Smooth muscle cell (in vitro differentiated cells): ENCODE measurements at regions not wholly inside any gene's neighbourhood (a gene's known extent, or its start where the extent isn't known, plus 50 kb on each side); places are given as distances from the start of the nearest gene placed in this dataset.

Experiments used
- DNase-seq: peaks from one replicate; lab custom pipeline; 2025; ENCODE audit not compliant: unreplicated experiment; lab: John Stamatoyannopoulos, UW
- H2AFZ ChIP-seq: fragments of 200-600 bp; sonication (generic); 2 replicates; pipeline ENCODE4 v1.6.0; 2016; ENCODE audit warnings: antibody characterized with exemption, low read depth, mild to moderate bottlenecking
- H3F3A ChIP-seq: fragments of 200-600 bp; sonication (generic); 2 replicates; pipeline ENCODE4 v1.6.0; 2017; ENCODE audit warnings: antibody characterized with exemption, low read depth
- H3K27ac ChIP-seq: fragments of 200-600 bp; sonication (generic); 2 replicates; pipeline ENCODE4 v1.5.1; 2016; ENCODE audit warnings: low read depth, mild to moderate bottlenecking
- H3K27me3 ChIP-seq: fragments of 200-600 bp; sonication (generic); 2 replicates; pipeline ENCODE4 v1.6.1; 2016; ENCODE audit warnings: low read depth, mild to moderate bottlenecking
- H3K36me3 ChIP-seq: fragments of 200-600 bp; sonication (generic); 2 replicates; pipeline ENCODE4 v1.5.1; 2016; ENCODE audit warnings: low read depth
- H3K4me1 ChIP-seq: fragments of 200-600 bp; sonication (generic); 2 replicates; pipeline ENCODE4 v1.5.1; 2016; ENCODE audit warnings: low read depth
- H3K4me2 ChIP-seq: fragments of 200-600 bp; sonication (generic); 2 replicates; pipeline ENCODE4 v1.6.0; 2016; ENCODE audit warnings: mild to moderate bottlenecking
- H3K4me3 ChIP-seq: fragments of 200-600 bp; sonication (generic); 2 replicates; pipeline ENCODE4 v1.5.1; 2016; ENCODE audit warnings: mild to moderate bottlenecking
- H3K79me2 ChIP-seq: fragments of 200-600 bp; sonication (generic); 2 replicates; pipeline ENCODE4 v1.6.0; 2016; ENCODE audit warnings: low read depth, mild to moderate bottlenecking
- H3K9ac ChIP-seq: fragments of 200-600 bp; sonication (generic); 2 replicates; pipeline ENCODE4 v1.6.0; 2016; ENCODE audit warnings: low read depth
- H3K9me3 ChIP-seq: fragments of 200-600 bp; sonication (generic); replicated peaks from 2 replicates; pipeline ENCODE4 v1.5.1; 2016; ENCODE audit warnings: low read depth
- H4K20me1 ChIP-seq: fragments of 200-600 bp; sonication (generic); 2 replicates; pipeline ENCODE4 v1.6.0; 2016; ENCODE audit warnings: low read depth
- CTCF ChIP-seq: fragments of 200-600 bp; sonication (generic); IDR thresholded peaks from 2 replicates; pipeline ENCODE4 v1.5.1; 2017; ENCODE audit warnings: borderline replicate concordance, mild to moderate bottlenecking, antibody characterized with exemption; ENCODE audit not compliant: insufficient read depth, poor library complexity, severe bottlenecking
- WGBS: methylation state at CpG from one replicate; pipeline ENCODE4 v1.1.7; 2016; ENCODE audit warnings: low lambda C conversion rate; 5-methylcytosine and 5-hydroxymethylcytosine counted together

- H3K27me3 ChIP-seq = no peaks in the 10 kb centered on the region
- DNase-seq = no peak
- no peaks in the 10 kb centered on the region for H3K36me3 ChIP-seq
- no peak for TF ChIP-seq CTCF
- no peaks in the 10 kb centered on the region for H3K79me2 ChIP-seq
- no peaks in the 10 kb centered on the region for H3K4me1 ChIP-seq
- H3K4me2 ChIP-seq = no peak overlapping the region
- no peak overlapping the region for H3K4me3 ChIP-seq
- no peak overlapping the region for H3K9ac ChIP-seq
- H4K20me1 ChIP-seq = no peaks in the 10 kb centered on the region
- no peaks in the 10 kb centered on the region for H3K9me3 ChIP-seq
- 94% methylated on average over 3 of the region's 3 CpGs for WGBS
- H2AFZ ChIP-seq = no peak overlapping the region
- H3K27ac ChIP-seq = no peak overlapping the region
- H3F3A ChIP-seq = no peaks in the 10 kb centered on the region
These were observed 672.6 kb upstream of the CDH18 start for GRCh38 chr5:20660588-20660987.

GRCh38 chr5:20656262-20656661 lies 668.3 kb upstream of the CDH18 start:
- Histone ChIP-seq H3K4me2 (no peak overlapping the region), H3K36me3 (no peaks in the 10 kb centered on the region), H3K27ac (no peak overlapping the region), H3K9me3 (no peaks in the 10 kb centered on the region), H3K79me2 (no peaks in the 10 kb centered on the region), H3K9ac (no peak overlapping the region), H4K20me1 (no peaks in the 10 kb centered on the region), H3K4me3 (no peak overlapping the region), H2AFZ (no peak overlapping the region), H3F3A (no peaks in the 10 kb centered on the region), H3K27me3 (no peaks in the 10 kb centered on the region), H3K4me1 (no peaks in the 10 kb centered on the region)
- DNase-seq = no peak
- no peak for TF ChIP-seq CTCF

DNA sequence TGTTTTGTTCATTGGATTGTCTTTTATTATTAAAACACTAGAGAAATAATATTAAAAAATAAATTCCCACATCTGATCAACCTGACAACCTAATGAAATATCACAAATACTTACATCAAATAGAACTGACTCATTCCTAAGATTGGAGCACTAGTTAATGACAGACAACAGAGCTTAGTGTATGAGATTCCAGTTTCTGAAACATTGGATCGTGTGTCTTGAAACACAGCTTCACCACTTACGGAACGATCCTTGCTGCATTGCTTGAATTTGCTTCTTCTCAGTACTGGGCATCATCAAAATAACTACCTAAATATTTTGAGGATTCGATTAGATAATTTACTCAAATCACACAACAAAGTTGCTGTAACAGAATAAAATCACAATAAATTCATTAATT lies 667.2 kb upstream of the CDH18 start:
- no peak overlapping the region for H3K4me2 ChIP-seq
- H4K20me1 ChIP-seq = no peaks in the 10 kb centered on the region
- peaks cover 4% of the 10 kb centered on the region for H3K9me3 ChIP-seq
- no peaks in the 10 kb centered on the region for H3K4me1 ChIP-seq
- 78% methylated on average over 4 of the region's 4 CpGs for WGBS
- H3K27ac ChIP-seq = no peak overlapping the region
- H3F3A ChIP-seq = no peaks in the 10 kb centered on the region
- H2AFZ ChIP-seq = no peak overlapping the region
- TF ChIP-seq CTCF = no peak
- no peak overlapping the region for H3K9ac ChIP-seq
- no peak for DNase-seq
- no peaks in the 10 kb centered on the region for H3K79me2 ChIP-seq
- H3K27me3 ChIP-seq = no peaks in the 10 kb centered on the region
- H3K4me3 ChIP-seq = no peak overlapping the region
- no peaks in the 10 kb centered on the region for H3K36me3 ChIP-seq

GRCh38 chr5:20654746-20655145 lies 666.7 kb upstream of the CDH18 start:
- no peak for TF ChIP-seq CTCF
- 69% methylated on average over 2 of the region's 2 CpGs for WGBS

More at GRCh38 chr5:20654746-20655145, 666.7 kb upstream of the CDH18 start:
- DNase-seq = no peak
- Histone ChIP-seq H2AFZ (no peak overlapping the region), H3K9ac (no peak overlapping the region), H3K4me1 (no peaks in the 10 kb centered on the region), H3K4me2 (no peak overlapping the region), H3K9me3 (peaks cover 4% of the 10 kb centered on the region), H3K79me2 (no peaks in the 10 kb centered on the region), H4K20me1 (no peaks in the 10 kb centered on the region), H3F3A (no peaks in the 10 kb centered on the region), H3K4me3 (no peak overlapping the region), H3K27me3 (no peaks in the 10 kb centered on the region), H3K27ac (no peak overlapping the region), H3K36me3 (no peaks in the 10 kb centered on the region)
